Stimulated activated CD8-positive, alpha-beta memory T cell treated with anti-CD3 and anti-CD28 coated beads, Interleukin-4, amount 100 ng/mL, for 1 hour (primary cell): ENCODE measurements at regions not wholly inside any gene's neighbourhood (a gene's known extent, or its start where the extent isn't known, plus 50 kb on each side); places are given as distances from the start of the nearest gene placed in this dataset.
"Not testable (repeated sequence)": the region's sequence is repeated elsewhere in the genome, so short reads cannot be mapped to it uniquely, and the experiment has no call there.

ENCODE experiments used
- DNase-seq, 2 donors: peaks; one replicate each; pipeline ENCODE4 v3.0.0-alpha.2; 2020; ENCODE audit warnings: low read depth in 2 of 2, low spot score in 1 of 2

- no peak for DNase-seq
Measured at GRCh38 chr17:30589431-30589830, 112.2 kb downstream of the GOSR1 start.

- DNase-seq = no peak
Measured at GRCh38 chr17:30588798-30589247, 111.6 kb downstream of the GOSR1 start.

GRCh38 chr17:30586818-30587595, 109.8 kb downstream of the GOSR1 start:
- no peak for DNase-seq

- DNase-seq = no peak
Measured at GRCh38 chr17:30584810-30585209, 107.6 kb downstream of the GOSR1 start.

- no peak for DNase-seq
Measured at GRCh38 chr17:30580916-30581315, 103.7 kb downstream of the GOSR1 start.

GRCh38 chr17:30579610-30580315, 102.6 kb downstream of the GOSR1 start:
- no peak for DNase-seq

- DNase-seq = not testable (repeated sequence)
Measured at GRCh38 chr17:30578015-30578717, 101.0 kb downstream of the GOSR1 start.
